Trophoblast cell (in vitro differentiated cells and primary cell): ENCODE measurements at regions not wholly inside any gene's neighbourhood (a gene's known extent, or its start where the extent isn't known, plus 50 kb on each side); places are given as distances from the start of the nearest gene placed in this dataset.
A peak's percentile ranks its signal among the peaks of the same experiment; 100 is the strongest.

Experiments used
- DNase-seq, 2 donors: peaks; one replicate each; pipeline ENCODE4 v3.0.0-alpha.2; 2016
- H2AFZ ChIP-seq: 2 replicates; pipeline ENCODE4 v1.6.1; 2013; ENCODE audit warnings: low read length, moderate library complexity, mild to moderate bottlenecking; ENCODE audit not compliant: insufficient read depth, poor library complexity
- H2AK5ac ChIP-seq: 2 replicates; pipeline ENCODE4 v1.6.1; 2013; ENCODE audit warnings: mild to moderate bottlenecking, low read length
- H2BK120ac ChIP-seq: 2 replicates; pipeline ENCODE4 v1.6.1; 2013; ENCODE audit warnings: low read length, mild to moderate bottlenecking, moderate library complexity; ENCODE audit not compliant: insufficient read depth, poor library complexity
- H2BK12ac ChIP-seq: 2 replicates; pipeline ENCODE4 v1.6.1; 2013; ENCODE audit warnings: mild to moderate bottlenecking, low read length, moderate library complexity
- H2BK5ac ChIP-seq: 2 replicates; pipeline ENCODE4 v1.6.1; 2013; ENCODE audit warnings: low read length, low read depth, moderate library complexity, mild to moderate bottlenecking; ENCODE audit not compliant: poor library complexity
- H3K14ac ChIP-seq: 2 replicates; pipeline ENCODE4 v1.6.1; 2013; ENCODE audit warnings: mild to moderate bottlenecking, low read length
- H3K18ac ChIP-seq: 2 replicates; pipeline ENCODE4 v1.6.1; 2013; ENCODE audit warnings: mild to moderate bottlenecking, low read length
- H3K23ac ChIP-seq: 2 replicates; pipeline ENCODE4 v1.6.1; 2013; ENCODE audit warnings: low read length
- H3K27ac ChIP-seq: 2 replicates; pipeline ENCODE4 v1.5.1; 2013; ENCODE audit warnings: low read depth, mild to moderate bottlenecking, inconsistent platforms, low read length, moderate library complexity
- H3K27me3 ChIP-seq: 2 replicates; pipeline ENCODE4 v1.6.1; 2013; ENCODE audit warnings: inconsistent platforms, mild to moderate bottlenecking, low read length, moderate library complexity; ENCODE audit not compliant: insufficient read depth
- H3K36me3 ChIP-seq, 2 experiments: 1 replicate in 1 of 2; 2 replicates in 1 of 2; pipeline ENCODE4 v1.6.1; 2013; ENCODE audit warnings: low read length in 2 of 2, mild to moderate bottlenecking in 2 of 2, moderate library complexity in 1 of 2; ENCODE audit not compliant: insufficient read depth in 2 of 2, control insufficient read depth in 1 of 2
- H3K4ac ChIP-seq: 2 replicates; pipeline ENCODE4 v1.6.1; 2013; ENCODE audit warnings: low read depth, mild to moderate bottlenecking, low read length, moderate library complexity
- H3K4me1 ChIP-seq, 2 experiments: 1 replicate in 1 of 2; 2 replicates in 1 of 2; pipeline ENCODE4 v1.6.1; 2013; ENCODE audit warnings: low read length in 2 of 2, mild to moderate bottlenecking in 2 of 2, moderate library complexity in 1 of 2; ENCODE audit not compliant: insufficient read depth in 2 of 2, control insufficient read depth in 1 of 2
- H3K4me2 ChIP-seq: 2 replicates; pipeline ENCODE4 v1.6.1; 2013; ENCODE audit warnings: inconsistent platforms, mild to moderate bottlenecking, low read length, moderate library complexity
- H3K4me3 ChIP-seq: 2 replicates; pipeline ENCODE4 v1.5.1; 2013; ENCODE audit warnings: mild to moderate bottlenecking, low read depth, low read length, inconsistent platforms
- H3K79me1 ChIP-seq: one replicate; pipeline ENCODE4 v1.6.1; 2013; ENCODE audit warnings: low read length
- H3K79me2 ChIP-seq: 2 replicates; pipeline ENCODE4 v1.6.1; 2013; ENCODE audit warnings: low read length, mild to moderate bottlenecking; ENCODE audit not compliant: control insufficient read depth, insufficient read depth, poor library complexity
- H3K9ac ChIP-seq: 2 replicates; pipeline ENCODE4 v1.6.1; 2013; ENCODE audit warnings: mild to moderate bottlenecking, low read length
- H3K9me3 ChIP-seq: 2 replicates; pipeline ENCODE4 v1.6.1; 2013; ENCODE audit warnings: low read depth, mild to moderate bottlenecking, control low read depth, inconsistent platforms, low read length; ENCODE audit not compliant: insufficient read depth
- H4K12ac ChIP-seq: 2 replicates; pipeline ENCODE4 v1.6.1; 2013; ENCODE audit warnings: low read depth, mild to moderate bottlenecking, low read length, moderate library complexity
- H4K8ac ChIP-seq: 2 replicates; pipeline ENCODE4 v1.6.1; 2013; ENCODE audit warnings: low read depth, mild to moderate bottlenecking, low read length, moderate library complexity
- H4K91ac ChIP-seq: one replicate; pipeline ENCODE4 v1.6.1; 2013; ENCODE audit warnings: low read depth, mild to moderate bottlenecking, low read length, moderate library complexity
- WGBS: extraction: QIAGEN DNeasy Blood & Tissue Kit; methylation state at CpG from one replicate; pipeline ENCODE4 v1.1.7; 2013; ENCODE audit warnings: missing lambda C conversion rate; ENCODE audit not compliant: insufficient read length, insufficient coverage; ENCODE audit errors: extremely low coverage; 5-methylcytosine and 5-hydroxymethylcytosine counted together

DNA sequence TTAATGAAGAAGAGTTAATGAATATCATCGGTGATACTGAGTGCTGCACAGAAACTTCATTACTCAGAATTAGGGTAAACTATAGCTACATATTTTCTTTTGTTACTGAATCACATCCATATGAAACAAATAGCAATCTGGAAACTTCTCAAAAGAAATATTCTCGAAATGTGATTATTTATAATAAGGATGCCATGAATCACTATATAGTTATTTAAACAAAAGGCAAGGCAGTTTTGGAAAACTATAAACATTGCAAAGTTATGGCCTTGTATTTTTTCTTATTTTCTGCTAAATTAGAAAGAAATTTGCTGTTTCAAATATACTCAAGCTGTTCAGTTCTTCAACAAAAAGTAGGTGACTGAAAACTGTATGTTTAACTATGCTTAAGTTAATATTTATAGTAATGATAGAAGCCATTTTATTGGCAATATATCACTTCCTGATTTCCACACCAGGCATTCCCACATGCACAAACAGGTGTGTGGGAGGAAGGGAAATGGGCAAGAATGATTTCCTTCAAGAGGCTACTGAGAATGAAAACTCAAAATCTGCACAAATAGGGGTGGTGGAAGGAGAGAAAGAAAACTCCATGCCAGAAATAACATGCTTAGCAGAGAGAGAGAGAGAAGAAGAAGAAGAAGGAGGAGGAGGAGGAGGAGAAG is 74.5 kb upstream of the FRY start:
- no CpG with 5 or more reads among the region's 2 CpGs for WGBS
- Histone ChIP-seq H3K9ac (no peak overlapping the region), H2AK5ac (no peak overlapping the region), H3K18ac (no peak overlapping the region), H4K91ac (no peak overlapping the region), H4K12ac (no peak overlapping the region), H3K4me3 (no peak overlapping the region), H3K4ac (no peak overlapping the region), H3K14ac (no peak overlapping the region), H4K8ac (no peak overlapping the region), H3K79me2 (no peaks in the 10 kb centered on the region), H3K4me1 (no peaks in the 10 kb centered on the region), H3K4me2 (no peak overlapping the region), H2AFZ (no peak overlapping the region), H3K36me3 (no peaks in the 10 kb centered on the region), H3K23ac (no peak overlapping the region), H3K27me3 (no peaks in the 10 kb centered on the region), H3K9me3 (no peaks in the 10 kb centered on the region), H2BK120ac (no peak overlapping the region), H3K79me1 (no peaks in the 10 kb centered on the region), H2BK5ac (no peak overlapping the region), H3K27ac (no peak overlapping the region), H2BK12ac (no peak overlapping the region)
- no peak for DNase-seq

DNA sequence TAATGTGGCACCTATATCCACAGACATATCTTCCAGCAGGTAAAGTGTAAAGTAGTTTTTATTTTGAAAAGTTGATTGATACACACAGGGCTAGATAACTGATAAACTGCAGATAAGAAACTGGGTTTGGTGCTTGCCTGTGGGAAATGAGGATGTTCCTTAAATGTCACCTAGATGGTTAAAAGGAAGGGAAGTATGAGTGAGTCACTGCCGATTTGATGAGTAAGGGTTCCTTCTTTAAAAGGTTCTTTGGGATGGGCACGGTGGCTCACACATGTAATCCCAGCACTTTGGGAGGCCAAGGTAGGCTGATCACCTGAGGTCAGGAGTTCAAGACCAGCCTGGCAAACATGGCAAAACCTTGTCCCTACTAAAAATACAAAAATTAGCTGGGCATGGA is 73.8 kb upstream of the FRY start:
- Histone ChIP-seq H3K4me2 (no peak overlapping the region), H4K8ac (no peak overlapping the region), H3K14ac (no peak overlapping the region), H4K91ac (no peak overlapping the region), H3K79me2 (no peaks in the 10 kb centered on the region), H3K4ac (no peak overlapping the region), H2BK12ac (no peak overlapping the region), H3K18ac (no peak overlapping the region), H3K23ac (no peak overlapping the region), H3K27me3 (no peaks in the 10 kb centered on the region), H2AFZ (no peak overlapping the region), H3K9me3 (no peaks in the 10 kb centered on the region), H2AK5ac (no peak overlapping the region), H3K36me3 (no peaks in the 10 kb centered on the region), H3K9ac (no peak overlapping the region), H3K4me3 (no peak overlapping the region), H2BK120ac (no peak overlapping the region), H3K27ac (no peak overlapping the region), H3K4me1 (no peaks in the 10 kb centered on the region), H4K12ac (no peak overlapping the region), H3K79me1 (no peaks in the 10 kb centered on the region), H2BK5ac (no peak overlapping the region)
- no peak for DNase-seq
- no CpG with 5 or more reads among the region's 2 CpGs for WGBS

DNA sequence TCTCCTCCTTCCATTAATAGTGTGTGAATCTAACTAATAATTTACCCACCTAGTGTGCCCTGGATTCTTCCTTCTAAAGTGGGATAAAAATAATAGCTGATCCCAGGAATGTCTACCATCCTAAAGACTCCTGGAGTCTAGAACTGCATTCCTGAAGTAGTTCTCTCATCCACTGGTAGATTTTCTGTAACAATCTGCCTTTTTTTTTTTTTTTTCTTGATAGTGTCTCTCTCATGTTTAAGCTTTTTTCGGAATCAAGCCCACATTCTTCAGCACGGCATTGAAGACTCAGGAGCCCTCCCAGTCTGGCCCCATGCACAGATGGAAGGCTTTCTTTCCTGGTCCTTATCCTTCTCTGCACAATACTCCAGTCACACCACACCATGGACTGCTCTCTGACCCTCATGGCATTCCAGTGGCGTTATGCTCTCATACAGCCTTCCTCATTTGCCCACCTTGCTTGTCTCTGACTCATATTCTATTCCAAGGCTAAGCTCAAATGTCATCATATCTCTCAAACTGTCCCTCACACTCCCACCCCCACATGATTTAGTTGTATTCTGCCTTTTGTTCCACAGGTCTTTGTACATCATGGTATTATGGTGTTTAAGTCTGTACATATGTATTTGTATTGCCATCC is 68.7 kb upstream of the FRY start:
- no peaks in the 10 kb centered on the region for H3K79me1 ChIP-seq
- H3K4ac ChIP-seq, result no peak overlapping the region
- no peaks in the 10 kb centered on the region for H3K27me3 ChIP-seq
- no peak overlapping the region for H2BK120ac ChIP-seq
- no peak overlapping the region for H2AK5ac ChIP-seq
- WGBS, result no CpG with 5 or more reads among the region's 3 CpGs
- DNase-seq, result peak in 1 of 2 donors; percentile 26
- no peak overlapping the region for H3K27ac ChIP-seq
- no peaks in the 10 kb centered on the region for H3K79me2 ChIP-seq
- no peak overlapping the region for H4K91ac ChIP-seq
- H3K4me1 ChIP-seq, result peaks cover 0 to 2% of the 10 kb centered on the region in 2 experiments
- H3K23ac ChIP-seq, result no peak overlapping the region
- no peak overlapping the region for H3K18ac ChIP-seq
- no peak overlapping the region for H4K8ac ChIP-seq
- no peak overlapping the region for H2BK12ac ChIP-seq
- H3K9me3 ChIP-seq, result no peaks in the 10 kb centered on the region
- H2BK5ac ChIP-seq, result no peak overlapping the region
- no peak overlapping the region for H3K14ac ChIP-seq
- no peak overlapping the region for H3K9ac ChIP-seq
- H3K36me3 ChIP-seq, result no peaks in the 10 kb centered on the region
- H2AFZ ChIP-seq, result no peak overlapping the region
- no peak overlapping the region for H3K4me3 ChIP-seq
- no peak overlapping the region for H4K12ac ChIP-seq
- no peak overlapping the region for H3K4me2 ChIP-seq

DNA sequence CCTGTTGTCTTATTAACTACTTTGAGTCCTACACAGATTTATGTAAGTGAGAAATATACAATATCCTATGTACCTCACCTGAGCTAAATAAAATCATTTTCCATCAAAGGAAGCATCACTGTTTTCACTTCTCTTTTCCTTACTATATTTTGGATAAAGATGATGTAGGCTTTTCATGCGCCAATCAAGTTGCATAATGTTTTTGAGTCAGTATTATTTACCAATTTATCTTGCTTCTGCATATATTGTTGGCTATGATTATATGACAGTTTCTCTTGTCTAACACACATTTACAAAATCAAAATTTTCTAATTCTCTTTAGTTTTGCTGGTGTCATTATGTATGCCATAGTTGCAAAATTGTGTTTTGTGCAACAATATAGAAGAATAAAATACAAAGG is 67.9 kb upstream of the FRY start:
- no peak overlapping the region for H3K9ac ChIP-seq
- no peak overlapping the region for H3K23ac ChIP-seq
- H2BK120ac ChIP-seq, result no peak overlapping the region
- H4K12ac ChIP-seq, result no peak overlapping the region
- H2AK5ac ChIP-seq, result no peak overlapping the region
- H3K79me1 ChIP-seq, result no peaks in the 10 kb centered on the region
- no peak overlapping the region for H2BK12ac ChIP-seq
- no peak overlapping the region for H3K4me3 ChIP-seq
- H4K91ac ChIP-seq, result no peak overlapping the region
- no peak overlapping the region for H3K4me2 ChIP-seq
- H3K79me2 ChIP-seq, result no peaks in the 10 kb centered on the region
- no peak overlapping the region for H2AFZ ChIP-seq
- no peak overlapping the region for H4K8ac ChIP-seq
- H3K4ac ChIP-seq, result no peak overlapping the region
- no peak overlapping the region for H3K27ac ChIP-seq
- no peak overlapping the region for H3K18ac ChIP-seq
- no peak overlapping the region for H2BK5ac ChIP-seq
- H3K4me1 ChIP-seq, result peaks cover 0 to 2% of the 10 kb centered on the region in 2 experiments
- no peak overlapping the region for H3K14ac ChIP-seq
- H3K9me3 ChIP-seq, result no peaks in the 10 kb centered on the region
- no peak for DNase-seq
- no peaks in the 10 kb centered on the region for H3K36me3 ChIP-seq
- no peaks in the 10 kb centered on the region for H3K27me3 ChIP-seq
- whole genome bisulfite sequencing, result no CpG with 5 or more reads among the region's 1 CpG
